HG02763 (cell line): ENCODE measurements at regions not wholly inside any gene's neighbourhood (a gene's known extent, or its start where the extent isn't known, plus 50 kb on each side); places are given as distances from the start of the nearest gene placed in this dataset.
"Not testable (repeated sequence)": the region's sequence is repeated elsewhere in the genome, so short reads cannot be mapped to it uniquely, and the experiment has no call there.

Experiments
- ATAC-seq: cut with Tn5 transposase; IDR thresholded peaks from one replicate; pipeline ENCODE4 v1.9.1; 2021; ENCODE audit warnings: mild to moderate bottlenecking, moderate library complexity; ENCODE audit not compliant: unreplicated experiment

- no peak for ATAC-seq
Measured at GRCh38 chr2:64792995-64793639, 139.4 kb upstream of the SERTAD2 start.

DNA sequence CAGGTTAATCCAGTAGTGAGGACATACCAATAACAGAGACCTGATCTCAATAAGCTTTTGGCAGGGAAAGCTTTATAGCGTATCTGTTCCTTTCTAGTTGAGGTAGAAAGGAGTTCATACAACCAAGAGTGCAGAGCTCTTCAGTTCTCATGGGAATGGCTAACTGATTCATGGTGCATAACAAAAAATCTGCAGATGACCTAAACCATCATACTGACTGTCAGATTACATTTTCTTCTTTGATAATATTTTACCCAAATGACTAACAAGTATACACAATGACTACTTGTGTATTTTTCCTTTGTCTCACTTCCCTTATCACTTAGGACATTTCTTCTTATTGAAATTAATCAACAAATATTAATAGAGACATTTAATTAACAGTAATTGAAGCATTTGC is 140.0 kb upstream of the SERTAD2 start:
- ATAC-seq = no peak

DNA sequence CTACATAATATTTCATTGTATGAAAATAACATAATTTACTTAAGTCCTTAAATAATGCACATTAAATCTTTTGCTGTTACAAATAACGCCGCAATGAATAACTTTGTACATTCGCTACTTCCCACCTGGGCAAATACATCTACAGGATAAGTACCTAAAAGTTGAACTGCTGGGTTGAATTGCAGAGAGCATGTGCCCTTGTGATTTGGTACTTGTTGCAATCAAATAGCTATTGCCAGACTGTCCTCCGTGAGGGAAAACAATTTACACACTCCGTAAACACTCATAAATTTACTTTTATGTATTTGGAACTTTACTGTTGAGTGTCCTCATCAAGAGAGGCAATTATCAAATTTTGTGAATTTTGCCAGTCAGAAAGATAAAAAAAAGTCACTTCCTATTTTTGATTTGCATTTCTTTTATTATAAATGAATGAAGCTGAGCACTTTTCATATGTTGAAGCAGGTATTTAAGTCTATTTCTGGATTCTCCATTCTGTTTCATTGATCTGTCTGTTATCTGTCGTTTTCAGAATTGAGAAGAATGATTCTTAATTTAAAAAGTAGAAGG is 140.8 kb upstream of the SERTAD2 start:
- no peak for ATAC-seq

- no peak for ATAC-seq
Measured at GRCh38 chr2:64795024-64795592, 141.4 kb upstream of the SERTAD2 start.

DNA sequence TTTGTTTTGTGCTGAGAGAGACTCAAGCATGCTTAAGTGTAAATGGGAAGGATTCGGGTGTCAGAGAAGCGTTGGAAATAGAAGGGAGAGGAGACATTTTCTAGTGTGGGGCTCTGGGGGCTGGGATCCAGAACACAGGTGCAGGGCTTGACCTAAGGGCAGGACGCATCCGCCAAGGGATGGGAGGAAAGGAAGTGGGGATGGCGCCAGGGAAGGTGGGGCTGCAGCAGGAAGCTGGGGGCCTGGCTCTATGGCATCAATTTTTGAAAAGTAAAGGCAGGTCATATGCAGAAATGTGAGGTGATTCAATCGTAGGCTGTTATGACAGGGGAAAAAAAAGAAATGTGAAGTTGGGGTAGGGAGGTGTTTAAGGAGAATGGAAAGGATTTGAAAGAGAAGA is 143.2 kb upstream of the SERTAD2 start:
- no peak for ATAC-seq

DNA sequence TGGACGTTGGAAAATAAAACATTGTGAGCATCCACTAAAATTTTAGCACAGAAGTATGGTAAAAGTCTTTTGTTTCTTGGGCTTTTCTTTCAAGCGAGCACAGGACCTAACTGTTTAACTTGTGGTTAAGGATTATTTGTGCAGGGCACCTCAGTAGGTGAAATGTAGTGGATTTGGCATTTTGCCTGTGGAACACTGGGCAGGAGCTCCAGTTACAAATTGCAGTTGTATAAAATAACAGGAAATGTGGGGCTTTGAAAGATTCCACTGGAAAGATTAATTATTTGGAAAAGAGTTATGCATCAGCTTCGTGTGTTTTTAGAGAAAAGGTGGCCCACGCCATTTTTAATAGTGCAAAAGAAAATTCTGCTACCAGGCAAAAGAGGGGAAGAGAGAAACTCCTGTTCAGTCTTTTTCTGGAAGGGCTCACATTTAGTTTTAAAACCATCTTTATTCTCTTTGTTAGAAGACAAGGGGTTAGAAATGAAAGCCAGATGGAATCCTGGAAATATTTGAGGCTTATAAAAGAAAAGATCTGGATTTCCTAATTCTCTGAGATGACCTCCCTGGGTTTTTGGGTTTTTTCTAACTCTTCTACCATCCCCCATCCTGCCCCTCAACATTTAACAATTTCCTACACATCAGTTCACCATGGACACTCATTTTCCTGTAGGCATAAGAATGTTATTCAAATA is 144.3 kb upstream of the SERTAD2 start:
- no peak for ATAC-seq

GRCh38 chr2:64799592-64800252 is 146.0 kb upstream of the SERTAD2 start:
- ATAC-seq = no peak

DNA sequence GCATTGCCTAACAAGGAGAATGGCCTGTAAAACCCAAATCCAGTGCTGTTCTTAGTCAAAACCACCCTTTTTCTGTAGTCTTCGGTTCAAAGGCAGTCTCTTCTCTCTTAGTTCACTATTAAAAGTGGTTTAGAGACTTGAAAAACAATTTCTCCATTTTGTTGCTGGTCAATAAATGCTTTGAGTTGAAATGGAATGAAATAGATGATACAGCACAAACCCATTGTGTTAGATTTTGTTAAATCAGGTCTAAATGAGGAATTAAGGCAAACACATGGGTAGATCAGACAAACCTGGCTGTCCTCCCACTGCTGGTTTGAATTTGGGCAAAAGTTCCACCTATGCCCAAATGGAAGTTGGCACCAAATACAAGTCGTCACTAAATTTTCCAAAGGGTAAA is 150.1 kb upstream of the SERTAD2 start:
- ATAC-seq = no peak

GRCh38 chr2:64804651-64805050 is 150.9 kb upstream of the SERTAD2 start:
- no peak for ATAC-seq

- ATAC-seq = no peak
Measured at GRCh38 chr2:64807417-64807816, 153.7 kb upstream of the SERTAD2 start.

GRCh38 chr2:64808092-64808491 is 154.4 kb upstream of the SERTAD2 start:
- no peak for ATAC-seq

DNA sequence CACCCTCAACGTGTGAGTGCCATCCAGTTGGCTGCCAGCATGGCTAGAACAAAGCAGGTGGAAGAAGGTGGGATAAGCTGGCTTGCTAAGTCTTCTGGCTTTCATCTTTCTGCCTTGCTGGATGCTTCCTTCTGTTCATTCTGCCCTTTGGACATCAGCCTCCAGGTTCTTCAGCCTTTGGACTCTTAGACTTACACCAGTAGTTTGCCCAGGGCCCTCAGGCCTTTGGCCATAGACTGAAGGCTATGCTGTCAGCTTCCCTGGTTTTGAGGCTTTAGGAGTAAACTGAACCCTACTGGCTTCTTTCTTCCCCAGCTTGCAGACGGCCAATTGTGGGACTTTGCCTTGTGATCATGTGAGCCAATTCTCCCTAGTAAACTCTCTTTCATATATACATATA is 155.0 kb upstream of the SERTAD2 start:
- ATAC-seq = no peak

- ATAC-seq = no peak
Measured at GRCh38 chr2:64809216-64809615, 155.5 kb upstream of the SERTAD2 start.

DNA sequence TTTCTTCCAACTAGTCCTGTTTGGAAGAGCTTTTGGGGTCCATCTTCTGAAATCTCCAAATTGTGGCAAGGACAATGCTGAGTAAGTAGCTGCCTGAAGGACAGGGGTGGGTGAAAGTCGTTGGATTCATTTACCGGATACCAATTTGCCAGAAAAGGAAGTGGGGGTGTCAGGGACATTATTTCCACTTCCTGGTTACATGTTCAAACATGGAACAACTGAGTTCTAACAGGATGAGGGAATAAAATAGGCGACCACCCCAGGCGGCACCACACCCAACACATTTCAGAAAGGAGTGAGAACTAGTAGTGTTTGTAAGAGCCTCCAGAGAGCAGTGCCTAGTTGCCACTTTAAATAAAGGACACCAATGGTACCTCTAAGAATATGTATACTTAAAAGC is 158.6 kb upstream of the SERTAD2 start:
- ATAC-seq = no peak

DNA sequence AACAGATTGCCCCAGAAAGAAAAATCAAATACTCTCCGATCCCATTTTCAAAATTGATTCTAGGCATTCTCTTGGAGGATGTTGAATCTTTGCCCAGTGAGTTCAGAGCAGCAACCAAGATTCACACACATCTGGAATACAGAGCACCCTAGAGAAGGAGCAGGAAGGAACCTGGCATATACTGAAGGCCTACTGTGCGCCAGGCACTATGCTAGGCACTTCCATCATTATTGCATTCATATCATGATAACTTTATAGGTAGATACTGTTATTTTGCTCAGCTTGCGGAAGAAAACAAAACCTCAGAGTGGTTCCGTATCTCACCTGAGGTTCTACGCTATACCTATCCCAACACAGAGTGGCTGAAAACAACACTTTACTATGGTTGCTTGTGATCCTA is 160.3 kb upstream of the SERTAD2 start:
- ATAC-seq = no peak

DNA sequence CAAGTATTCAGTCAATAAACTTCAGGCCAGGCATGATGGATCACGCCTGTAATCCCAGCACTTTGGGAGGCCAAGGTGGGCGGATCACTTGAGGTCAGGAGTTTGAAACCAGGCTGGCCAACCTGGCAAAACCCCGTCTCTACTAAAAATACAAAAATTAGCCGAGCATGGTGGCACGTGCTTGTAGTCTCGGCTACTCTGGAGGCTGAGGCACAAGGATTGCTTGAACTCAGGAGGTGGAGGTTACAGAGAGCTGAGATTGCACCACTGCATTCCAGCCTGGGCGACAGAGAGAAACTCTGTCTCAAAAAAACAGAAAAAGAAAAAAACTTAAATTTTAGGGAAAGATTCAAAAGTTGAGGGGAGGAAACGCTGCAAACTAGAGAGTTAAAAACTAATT is 162.8 kb upstream of the SERTAD2 start:
- not testable (repeated sequence) for ATAC-seq

- no peak for ATAC-seq
Measured at GRCh38 chr2:64817453-64817852, 163.7 kb upstream of the SERTAD2 start.

- ATAC-seq = no peak
Measured at GRCh38 chr2:64818664-64819060, 164.9 kb upstream of the SERTAD2 start.

GRCh38 chr2:64819361-64819760 is 165.6 kb upstream of the SERTAD2 start:
- peak; percentile 4 for ATAC-seq

- peak; percentile 94 for ATAC-seq
Measured at GRCh38 chr2:64819774-64820688, 166.3 kb upstream of the SERTAD2 start.

DNA sequence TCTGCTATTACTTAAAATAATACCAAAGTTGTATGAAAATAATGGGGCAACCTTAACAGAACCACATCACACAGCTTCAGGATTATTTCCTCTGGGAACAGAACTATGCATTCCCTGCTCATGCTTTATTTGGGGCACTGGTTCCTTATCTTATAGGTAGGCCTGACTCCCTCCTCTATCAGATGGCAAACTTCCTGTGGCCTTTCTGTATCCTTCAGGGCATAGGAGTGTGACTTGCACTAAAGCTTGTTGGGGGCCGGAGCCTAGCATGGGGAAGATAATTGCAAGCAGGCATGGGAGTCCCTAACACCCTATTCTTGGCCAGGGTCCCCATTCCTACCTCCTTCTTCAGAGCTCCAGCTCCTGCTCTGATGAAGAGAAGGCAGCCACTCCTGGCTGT is 167.2 kb upstream of the SERTAD2 start:
- ATAC-seq = no peak
